Neuron (in vitro differentiated cells): ENCODE measurements at regions not wholly inside any gene's neighbourhood (a gene's known extent, or its start where the extent isn't known, plus 50 kb on each side); places are given as distances from the start of the nearest gene placed in this dataset.
"Not testable (repeated sequence)": the region's sequence is repeated elsewhere in the genome, so short reads cannot be mapped to it uniquely, and the experiment has no call there.

Experiments
- H2AFZ ChIP-seq: one replicate; pipeline ENCODE4 v1.6.1; 2013; ENCODE audit warnings: low read depth, mild to moderate bottlenecking, inconsistent platforms, low read length, moderate library complexity
- H3K27me3 ChIP-seq: one replicate; pipeline ENCODE4 v1.6.1; 2013; ENCODE audit warnings: low read length; ENCODE audit not compliant: insufficient read depth
- H3K36me3 ChIP-seq: one replicate; pipeline ENCODE4 v1.6.1; 2013; ENCODE audit warnings: low read length; ENCODE audit not compliant: insufficient read depth
- H3K4me1 ChIP-seq: one replicate; pipeline ENCODE4 v1.6.1; 2013; ENCODE audit warnings: low read length; ENCODE audit not compliant: insufficient read depth
- H3K4me3 ChIP-seq: 2 replicates; pipeline ENCODE4 v1.5.1; 2013; ENCODE audit warnings: mild to moderate bottlenecking, low read length, moderate library complexity
- H3K9me3 ChIP-seq: one replicate; pipeline ENCODE4 v1.6.1; 2013; ENCODE audit warnings: low read length

- Histone ChIP-seq H3K4me3 (no peak overlapping the region), H3K36me3 (no peaks in the 10 kb centered on the region), H3K4me1 (no peaks in the 10 kb centered on the region), H2AFZ (no peak overlapping the region), H3K27me3 (peaks cover 5% of the 10 kb centered on the region), H3K9me3 (no peaks in the 10 kb centered on the region)
Measured at GRCh38 chr1:58948671-58949070, 164.8 kb upstream of the JUN start.

GRCh38 chr1:58949551-58950220, 165.8 kb upstream of the JUN start:
- Histone ChIP-seq H3K27me3 (no peaks in the 10 kb centered on the region), H3K4me1 (no peaks in the 10 kb centered on the region), H3K9me3 (no peaks in the 10 kb centered on the region), H3K36me3 (no peaks in the 10 kb centered on the region), H2AFZ (no peak overlapping the region), H3K4me3 (no peak overlapping the region)

GRCh38 chr1:58950897-58951296, 167.1 kb upstream of the JUN start:
- Histone ChIP-seq H2AFZ (no peak overlapping the region), H3K27me3 (no peaks in the 10 kb centered on the region), H3K4me1 (no peaks in the 10 kb centered on the region), H3K9me3 (no peaks in the 10 kb centered on the region), H3K36me3 (no peaks in the 10 kb centered on the region), H3K4me3 (no peak overlapping the region)

GRCh38 chr1:58953951-58954350, 170.1 kb upstream of the JUN start:
- not testable (repeated sequence) for H3K4me1 ChIP-seq, H3K36me3 ChIP-seq

GRCh38 chr1:58963287-58963686, 179.4 kb upstream of the JUN start:
- not testable (repeated sequence) for H3K9me3 ChIP-seq, H2AFZ ChIP-seq, H3K36me3 ChIP-seq

More at GRCh38 chr1:58953951-58954350, 170.1 kb upstream of the JUN start:
- H3K4me3 ChIP-seq, H3K9me3 ChIP-seq, H2AFZ ChIP-seq, H3K27me3 ChIP-seq: not testable (repeated sequence)

GRCh38 chr1:58964428-58964827, 180.6 kb upstream of the JUN start:
- no peak overlapping the region for H3K4me3 ChIP-seq
- H2AFZ ChIP-seq = no peak overlapping the region
- H3K9me3 ChIP-seq = no peaks in the 10 kb centered on the region
- H3K36me3 ChIP-seq = no peaks in the 10 kb centered on the region
- H3K27me3 ChIP-seq = no peaks in the 10 kb centered on the region
- H3K4me1 ChIP-seq = no peaks in the 10 kb centered on the region

More at GRCh38 chr1:58963287-58963686, 179.4 kb upstream of the JUN start:
- H3K4me3 ChIP-seq, H3K27me3 ChIP-seq, H3K4me1 ChIP-seq: not testable (repeated sequence)

GRCh38 chr1:58964880-58965279, 181.0 kb upstream of the JUN start:
- Histone ChIP-seq H3K4me3 (no peak overlapping the region), H3K36me3 (no peaks in the 10 kb centered on the region), H3K27me3 (no peaks in the 10 kb centered on the region), H3K4me1 (no peaks in the 10 kb centered on the region), H3K9me3 (no peaks in the 10 kb centered on the region), H2AFZ (no peak overlapping the region)

- H3K36me3 ChIP-seq = no peaks in the 10 kb centered on the region
- no peaks in the 10 kb centered on the region for H3K27me3 ChIP-seq
- H2AFZ ChIP-seq = no peak overlapping the region
- no peaks in the 10 kb centered on the region for H3K4me1 ChIP-seq
- no peaks in the 10 kb centered on the region for H3K9me3 ChIP-seq
- no peak overlapping the region for H3K4me3 ChIP-seq
Measured at GRCh38 chr1:58966103-58966916, 182.5 kb upstream of the JUN start.

- no peaks in the 10 kb centered on the region for H3K36me3 ChIP-seq
- no peaks in the 10 kb centered on the region for H3K4me1 ChIP-seq
- H3K4me3 ChIP-seq = no peak overlapping the region
- no peaks in the 10 kb centered on the region for H3K27me3 ChIP-seq
- H2AFZ ChIP-seq = no peak overlapping the region
- no peaks in the 10 kb centered on the region for H3K9me3 ChIP-seq
Measured at GRCh38 chr1:58966917-58967740, 183.3 kb upstream of the JUN start.

GRCh38 chr1:58968360-58968952, 184.6 kb upstream of the JUN start:
- Histone ChIP-seq H3K4me3 (no peak overlapping the region), H3K4me1 (no peaks in the 10 kb centered on the region), H2AFZ (no peak overlapping the region), H3K36me3 (no peaks in the 10 kb centered on the region), H3K27me3 (no peaks in the 10 kb centered on the region), H3K9me3 (no peaks in the 10 kb centered on the region)

- not testable (repeated sequence) for H3K9me3 ChIP-seq, H2AFZ ChIP-seq, H3K36me3 ChIP-seq, H3K27me3 ChIP-seq, H3K4me3 ChIP-seq, H3K4me1 ChIP-seq
Measured at GRCh38 chr1:58969176-58969575, 185.3 kb upstream of the JUN start.

- Histone ChIP-seq H3K4me3 (no peak overlapping the region), H3K27me3 (no peaks in the 10 kb centered on the region), H3K9me3 (no peaks in the 10 kb centered on the region), H3K4me1 (no peaks in the 10 kb centered on the region), H3K36me3 (no peaks in the 10 kb centered on the region), H2AFZ (no peak overlapping the region)
Measured at GRCh38 chr1:58971629-58972140, 187.8 kb upstream of the JUN start.

- H3K4me1 ChIP-seq = no peaks in the 10 kb centered on the region
- no peaks in the 10 kb centered on the region for H3K9me3 ChIP-seq
- no peaks in the 10 kb centered on the region for H3K36me3 ChIP-seq
- no peak overlapping the region for H2AFZ ChIP-seq
- H3K4me3 ChIP-seq = no peak overlapping the region
- no peaks in the 10 kb centered on the region for H3K27me3 ChIP-seq
Measured at GRCh38 chr1:58975888-58976287, 192.0 kb upstream of the JUN start.
